Panc1 (cell line): ENCODE measurements at regions not wholly inside any gene's neighbourhood (a gene's known extent, or its start where the extent isn't known, plus 50 kb on each side); places are given as distances from the start of the nearest gene placed in this dataset.

ENCODE experiments used
- POLR2AphosphoS5 ChIP-seq: IDR thresholded peaks from 2 replicates; pipeline ENCODE4 v1.6.1; 2012; ENCODE audit warnings: mild to moderate bottlenecking, low read depth, low read length, moderate library complexity
- SIN3A ChIP-seq: IDR thresholded peaks from 2 replicates; pipeline ENCODE4 v1.6.1; 2012; ENCODE audit warnings: low read depth, mild to moderate bottlenecking, low read length, moderate library complexity, borderline replicate concordance; ENCODE audit not compliant: insufficient read depth
- TCF7L2 ChIP-seq: IDR thresholded peaks from 2 replicates; pipeline ENCODE4 v1.6.1; 2011; ENCODE audit warnings: mild to moderate bottlenecking, low read depth, low read length, inconsistent platforms
- TF ChIP-seq, protein P1 (sequence below): fragments of 450-650 bp; IDR thresholded peaks from 2 replicates; pipeline ENCODE4 v1.5.1; 2017; ENCODE audit warnings: mild to moderate bottlenecking

GRCh38 chr16:72241008-72241407, 69.1 kb upstream of the PMFBP1 start:
- TF ChIP-seq, protein P1, sequence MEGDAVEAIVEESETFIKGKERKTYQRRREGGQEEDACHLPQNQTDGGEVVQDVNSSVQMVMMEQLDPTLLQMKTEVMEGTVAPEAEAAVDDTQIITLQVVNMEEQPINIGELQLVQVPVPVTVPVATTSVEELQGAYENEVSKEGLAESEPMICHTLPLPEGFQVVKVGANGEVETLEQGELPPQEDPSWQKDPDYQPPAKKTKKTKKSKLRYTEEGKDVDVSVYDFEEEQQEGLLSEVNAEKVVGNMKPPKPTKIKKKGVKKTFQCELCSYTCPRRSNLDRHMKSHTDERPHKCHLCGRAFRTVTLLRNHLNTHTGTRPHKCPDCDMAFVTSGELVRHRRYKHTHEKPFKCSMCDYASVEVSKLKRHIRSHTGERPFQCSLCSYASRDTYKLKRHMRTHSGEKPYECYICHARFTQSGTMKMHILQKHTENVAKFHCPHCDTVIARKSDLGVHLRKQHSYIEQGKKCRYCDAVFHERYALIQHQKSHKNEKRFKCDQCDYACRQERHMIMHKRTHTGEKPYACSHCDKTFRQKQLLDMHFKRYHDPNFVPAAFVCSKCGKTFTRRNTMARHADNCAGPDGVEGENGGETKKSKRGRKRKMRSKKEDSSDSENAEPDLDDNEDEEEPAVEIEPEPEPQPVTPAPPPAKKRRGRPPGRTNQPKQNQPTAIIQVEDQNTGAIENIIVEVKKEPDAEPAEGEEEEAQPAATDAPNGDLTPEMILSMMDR, result no peak
- TF ChIP-seq TCF7L2, result no peak
- TF ChIP-seq SIN3A, result no peak
- no peak for TF ChIP-seq POLR2AphosphoS5
